Stimulated activated CD8-positive, alpha-beta memory T cell treated with anti-CD3 and anti-CD28 coated beads, Interleukin-15, amount 100 ng/mL, for 4 hours (primary cell): ENCODE measurements at regions not wholly inside any gene's neighbourhood (a gene's known extent, or its start where the extent isn't known, plus 50 kb on each side); places are given as distances from the start of the nearest gene placed in this dataset.
"Not testable (repeated sequence)": the region's sequence is repeated elsewhere in the genome, so short reads cannot be mapped to it uniquely, and the experiment has no call there.

Experiments used
- DNase-seq, 2 donors: peaks; one replicate each; pipeline ENCODE4 v3.0.0-alpha.2; 2020; ENCODE audit warnings: low read depth in 2 of 2

DNA sequence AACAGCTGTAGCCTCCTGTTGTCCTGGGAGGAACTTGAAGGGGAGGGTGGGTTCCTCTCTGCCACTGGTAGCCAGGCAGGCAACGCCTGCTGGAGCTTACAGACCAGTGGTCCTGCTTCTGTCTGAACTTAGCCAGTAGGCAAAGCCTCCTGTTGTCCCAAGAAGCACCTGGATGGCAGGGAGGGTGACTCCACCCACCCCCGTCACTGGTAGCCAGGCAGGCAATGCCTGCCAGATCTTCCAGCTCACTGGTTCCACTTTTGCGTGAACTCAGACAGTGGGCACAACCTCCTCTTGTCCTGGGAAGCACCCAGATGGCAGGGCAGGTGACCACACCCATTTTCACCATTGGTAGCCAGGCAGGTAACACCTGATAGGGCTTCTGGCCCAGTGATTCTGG is 203.5 kb upstream of the DIPK2B start:
- DNase-seq: no peak

DNA sequence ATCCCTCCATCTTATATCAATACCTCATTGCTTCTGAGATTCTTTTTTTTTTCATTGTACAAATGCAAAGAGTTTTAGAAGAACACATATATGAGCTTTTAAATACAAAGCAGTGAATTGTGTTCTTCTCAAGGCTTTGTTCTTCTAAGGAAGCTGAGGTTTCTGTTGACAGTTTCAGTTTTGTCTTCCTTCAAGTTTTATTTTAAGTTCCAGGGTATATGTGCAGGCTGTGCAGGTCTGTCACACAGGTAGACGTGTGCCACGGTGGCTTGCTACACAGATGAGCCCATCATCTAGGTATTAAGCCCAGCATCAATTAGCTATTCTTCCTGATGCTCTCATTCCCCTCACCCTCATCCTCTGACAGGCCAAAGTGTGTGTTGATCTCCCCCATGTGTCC is 201.2 kb upstream of the DIPK2B start:
- DNase-seq: no peak

GRCh38 chrX:45400951-45401725 is 200.5 kb upstream of the DIPK2B start:
- not testable (repeated sequence) for DNase-seq

GRCh38 chrX:45400027-45400779 is 199.5 kb upstream of the DIPK2B start:
- no peak for DNase-seq

- DNase-seq: no peak
Observed at GRCh38 chrX:45385757-45386156, 185.1 kb upstream of the DIPK2B start.

GRCh38 chrX:45381841-45382240 is 181.2 kb upstream of the DIPK2B start:
- DNase-seq: no peak

DNA sequence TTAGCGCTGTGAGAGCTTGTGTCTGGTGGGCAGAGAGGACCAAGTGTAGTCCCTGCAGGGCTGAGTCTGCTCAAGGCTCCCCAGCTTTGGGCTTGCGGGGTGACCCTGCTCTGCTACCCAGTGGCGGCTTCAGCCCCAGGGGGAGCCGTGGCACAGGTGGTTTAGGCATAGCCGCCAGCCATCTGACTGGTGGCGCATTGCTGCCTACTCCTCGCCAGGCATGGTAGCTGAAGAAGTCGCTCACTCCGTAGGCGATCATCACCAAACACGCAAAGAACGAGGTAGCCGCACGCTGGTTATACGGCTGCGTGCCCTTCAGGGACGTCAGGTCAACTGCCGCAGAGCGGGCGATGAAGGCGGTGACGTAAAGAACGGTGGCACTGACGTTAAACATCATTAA is 180.7 kb upstream of the DIPK2B start:
- DNase-seq: no peak

GRCh38 chrX:45379236-45379635 is 178.6 kb upstream of the DIPK2B start:
- DNase-seq: no peak

GRCh38 chrX:45372151-45372550 is 171.5 kb upstream of the DIPK2B start:
- no peak for DNase-seq

DNA sequence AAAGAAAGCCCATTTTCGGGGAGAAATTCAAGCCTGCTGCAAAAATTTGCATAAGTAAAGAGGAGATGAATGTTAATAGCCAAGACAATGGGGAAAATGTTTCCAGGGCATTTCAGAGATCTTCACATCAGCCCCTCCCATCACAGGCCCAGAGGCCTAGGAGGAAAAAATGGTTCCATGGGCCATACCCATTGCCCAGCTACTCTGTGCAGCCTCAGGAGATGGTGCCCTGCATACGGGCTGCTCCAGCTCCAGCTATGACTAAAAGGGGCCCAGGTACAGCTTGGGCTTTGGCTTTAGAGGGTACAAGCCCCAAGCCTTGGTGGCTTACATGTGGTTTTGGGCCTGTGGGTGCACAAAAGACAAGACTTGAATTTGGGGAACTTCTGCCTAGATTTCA is 168.0 kb upstream of the DIPK2B start:
- DNase-seq: no peak

GRCh38 chrX:45363596-45363995 is 162.9 kb upstream of the DIPK2B start:
- DNase-seq: no peak

- DNase-seq: no peak
Observed at GRCh38 chrX:45360571-45360970, 159.9 kb upstream of the DIPK2B start.

- no peak for DNase-seq
Observed at GRCh38 chrX:45358392-45358791, 157.7 kb upstream of the DIPK2B start.

DNA sequence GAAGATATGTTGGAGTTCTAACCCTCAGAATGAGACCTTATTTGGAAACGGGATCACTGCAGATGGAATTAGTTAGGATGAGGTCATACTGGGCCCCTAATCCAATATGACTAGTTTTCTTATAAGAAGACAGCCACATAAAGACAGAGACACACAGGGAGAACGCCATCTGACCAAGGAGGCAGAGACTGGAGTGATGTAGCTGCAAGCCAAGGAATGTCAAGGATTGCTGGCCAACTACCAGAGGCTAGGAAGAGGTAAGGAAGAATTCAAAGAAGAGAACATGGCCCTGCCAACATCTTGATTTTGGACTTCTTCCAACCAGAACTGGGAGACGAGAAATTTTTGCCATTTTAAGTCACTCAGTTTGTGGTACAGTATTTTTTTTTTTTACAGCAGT is 152.8 kb upstream of the DIPK2B start:
- DNase-seq: no peak

GRCh38 chrX:45352611-45353010 is 151.9 kb upstream of the DIPK2B start:
- DNase-seq: no peak

- DNase-seq: no peak
Observed at GRCh38 chrX:45351478-45351877, 150.8 kb upstream of the DIPK2B start.

DNA sequence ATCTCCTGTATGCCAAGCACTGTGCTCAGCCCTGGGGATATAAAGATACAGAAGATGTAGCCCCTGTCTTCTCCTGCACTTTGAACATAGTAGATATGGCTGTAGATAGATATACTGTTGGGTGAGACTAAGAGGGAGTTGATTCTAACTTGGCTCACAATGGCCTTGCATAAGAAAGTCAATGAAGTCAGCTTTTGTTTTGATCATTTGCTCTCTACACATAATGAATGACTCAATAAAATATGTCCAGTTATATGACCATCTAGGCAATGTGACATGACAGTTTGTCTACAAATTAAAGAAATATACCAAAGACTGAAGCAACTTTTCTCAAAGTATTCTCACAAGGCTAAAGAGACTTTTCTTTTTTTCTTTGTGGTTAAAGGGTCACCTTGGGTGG is 147.6 kb upstream of the DIPK2B start:
- no peak for DNase-seq

DNA sequence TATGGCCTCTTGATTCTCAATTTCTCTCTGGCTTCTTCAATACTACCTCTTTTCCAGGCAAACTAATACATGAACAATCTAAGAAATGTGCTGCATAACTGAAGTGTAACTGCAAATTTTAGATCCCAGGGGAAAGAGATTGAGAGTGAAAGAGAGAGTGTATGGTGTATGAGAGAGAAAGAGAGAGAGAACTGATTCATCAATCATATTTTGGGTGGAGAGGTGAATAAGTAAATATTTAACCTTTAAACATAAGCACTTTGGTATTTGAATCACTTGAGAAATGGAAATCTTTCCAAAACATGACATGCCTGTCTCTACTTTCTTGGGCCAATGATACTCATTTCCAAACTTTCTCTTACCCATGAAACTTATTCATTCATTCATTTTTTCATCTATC is 147.2 kb upstream of the DIPK2B start:
- no peak for DNase-seq

GRCh38 chrX:45344594-45344993 is 143.9 kb upstream of the DIPK2B start:
- DNase-seq: no peak

DNA sequence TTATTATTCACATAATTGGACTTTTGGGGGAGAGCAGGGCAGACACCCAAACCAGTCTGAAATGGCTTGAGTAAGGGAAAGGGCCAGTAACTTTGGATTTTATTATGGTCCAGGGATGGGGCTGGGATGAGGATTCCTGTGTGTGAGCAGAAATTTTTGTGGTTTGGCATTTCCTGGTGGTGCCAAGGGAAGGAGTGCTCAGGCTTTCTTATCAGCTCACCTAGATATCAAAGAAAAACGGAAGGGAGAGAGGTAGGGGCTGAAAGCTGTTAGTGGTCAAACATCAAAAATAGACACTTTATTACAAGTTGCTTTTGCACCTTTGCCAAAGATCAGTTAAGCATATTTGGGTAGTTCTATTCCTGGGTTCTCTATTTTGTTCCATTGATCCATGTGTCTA is 128.5 kb upstream of the DIPK2B start:
- DNase-seq: no peak

DNA sequence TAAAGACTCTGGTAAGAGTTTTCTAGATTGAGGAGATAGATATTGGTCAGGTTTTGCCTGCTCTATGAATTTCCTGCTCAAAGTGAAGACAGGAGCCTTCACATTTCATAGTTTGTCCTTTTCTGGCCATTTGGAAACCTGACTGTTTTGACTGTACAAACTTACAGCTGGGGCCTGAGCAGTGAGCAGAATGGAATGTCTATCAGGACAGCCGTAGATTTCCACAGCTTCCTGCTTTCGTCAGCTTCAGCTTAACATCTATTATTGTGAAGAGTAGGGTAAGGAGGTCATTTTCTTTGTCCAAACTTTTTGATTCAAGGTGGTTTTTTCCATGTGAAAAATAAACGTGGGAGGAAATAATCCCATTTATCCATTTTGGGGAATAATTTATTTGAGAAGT is 124.3 kb upstream of the DIPK2B start:
- no peak for DNase-seq

- no peak for DNase-seq
Observed at GRCh38 chrX:45323387-45323786, 122.7 kb upstream of the DIPK2B start.

GRCh38 chrX:45322820-45323219 is 122.1 kb upstream of the DIPK2B start:
- no peak for DNase-seq
